RWPE2 (cell line): ENCODE measurements at regions not wholly inside any gene's neighbourhood (a gene's known extent, or its start where the extent isn't known, plus 50 kb on each side); places are given as distances from the start of the nearest gene placed in this dataset.
"Not testable (repeated sequence)": the region's sequence is repeated elsewhere in the genome, so short reads cannot be mapped to it uniquely, and the experiment has no call there.

ENCODE experiments used
- ATAC-seq: fragments of 200-7000 bp; cut with Tn5 transposase; 3 replicates; pipeline ENCODE4 v1.9.1; 2021; ENCODE audit warnings: low read depth
- DNase-seq: peaks from one replicate; pipeline ENCODE4 v3.0.0-alpha.2; 2020; ENCODE audit warnings: low spot score
- H3K27ac ChIP-seq: fragments of 450-650 bp; 2 replicates; pipeline ENCODE4 v1.5.1; 2017; ENCODE audit warnings: mild to moderate bottlenecking; ENCODE audit not compliant: poor library complexity, severe bottlenecking
- H3K27me3 ChIP-seq: fragments of 250-450 bp; sonication (Bioruptor Pico); 2 replicates; pipeline ENCODE4 v1.5.1; 2021; ENCODE audit warnings: mild to moderate bottlenecking, moderate library complexity; ENCODE audit not compliant: insufficient read depth, poor library complexity, severe bottlenecking
- H3K36me3 ChIP-seq: fragments of 250-450 bp; sonication (Bioruptor Pico); 2 replicates; pipeline ENCODE4 v1.5.1; 2020; ENCODE audit warnings: low read depth, mild to moderate bottlenecking, moderate library complexity
- H3K4me1 ChIP-seq: fragments of 250-450 bp; sonication (Bioruptor Pico); 2 replicates; pipeline ENCODE4 v1.5.1; 2021; ENCODE audit warnings: mild to moderate bottlenecking, moderate library complexity; ENCODE audit not compliant: insufficient read depth, poor library complexity, severe bottlenecking
- H3K4me3 ChIP-seq: fragments of 250-450 bp; sonication (Bioruptor Pico); 2 replicates; pipeline ENCODE4 v1.5.1; 2021; ENCODE audit warnings: mild to moderate bottlenecking, moderate library complexity; ENCODE audit not compliant: severe bottlenecking
- H3K9me3 ChIP-seq: fragments of 250-450 bp; sonication (Bioruptor Pico); 2 replicates; pipeline ENCODE4 v1.5.1; 2021; ENCODE audit warnings: mild to moderate bottlenecking, moderate library complexity; ENCODE audit not compliant: severe bottlenecking
- CTCF ChIP-seq: fragments of 450-650 bp; IDR thresholded peaks from one replicate; pipeline ENCODE4 v1.5.1; 2017; ENCODE audit warnings: mild to moderate bottlenecking, moderate library complexity; ENCODE audit not compliant: poor library complexity, severe bottlenecking

GRCh38 chr13:68715651-68716050 is 1392.0 kb upstream of the ATXN8OS start:
- Histone ChIP-seq H3K4me3 (no peak overlapping the region), H3K27ac (no peak overlapping the region), H3K4me1 (no peaks in the 10 kb centered on the region), H3K9me3 (no peaks in the 10 kb centered on the region), H3K36me3 (no peaks in the 10 kb centered on the region), H3K27me3 (no peaks in the 10 kb centered on the region)
- DNase-seq (no peak), ATAC-seq (no peak)
- TF ChIP-seq CTCF = no peak

GRCh38 chr13:68714292-68714691 is 1393.3 kb upstream of the ATXN8OS start:
- DNase-seq = no peak
- Histone ChIP-seq H3K36me3 (no peaks in the 10 kb centered on the region), H3K27me3 (no peaks in the 10 kb centered on the region), H3K4me3 (no peak overlapping the region), H3K27ac (no peak overlapping the region), H3K4me1 (no peaks in the 10 kb centered on the region), H3K9me3 (no peaks in the 10 kb centered on the region)
- no peak for TF ChIP-seq CTCF
- ATAC-seq = no peak

- ATAC-seq = no peak
- Histone ChIP-seq H3K27ac (no peak overlapping the region), H3K27me3 (no peaks in the 10 kb centered on the region), H3K4me3 (no peak overlapping the region), H3K36me3 (no peaks in the 10 kb centered on the region), H3K4me1 (no peaks in the 10 kb centered on the region), H3K9me3 (no peaks in the 10 kb centered on the region)
- TF ChIP-seq CTCF = no peak
- DNase-seq = no peak
These were observed 1394.2 kb upstream of the ATXN8OS start for GRCh38 chr13:68713394-68713793.

GRCh38 chr13:68708336-68708908 is 1399.2 kb upstream of the ATXN8OS start:
- TF ChIP-seq CTCF = no peak
- no peak for ATAC-seq
- Histone ChIP-seq H3K9me3 (no peaks in the 10 kb centered on the region), H3K27ac (no peak overlapping the region), H3K4me3 (no peak overlapping the region), H3K36me3 (no peaks in the 10 kb centered on the region), H3K4me1 (no peaks in the 10 kb centered on the region), H3K27me3 (no peaks in the 10 kb centered on the region)
- no peak for DNase-seq

GRCh38 chr13:68706044-68706443 is 1401.6 kb upstream of the ATXN8OS start:
- H3K36me3 ChIP-seq, H3K4me1 ChIP-seq, ATAC-seq, H3K9me3 ChIP-seq, H3K4me3 ChIP-seq, DNase-seq, H3K27me3 ChIP-seq, H3K27ac ChIP-seq: not testable (repeated sequence)
